ENCODE measurements at regions not wholly inside any gene's neighbourhood (a gene's known extent, or its start where the extent isn't known, plus 50 kb on each side); places are given as distances from the start of the nearest gene placed in this dataset.
"Not testable (repeated sequence)": the region's sequence is repeated elsewhere in the genome, so short reads cannot be mapped to it uniquely, and the experiment has no call there.

GRCh38 chr3:176310641-176311040, 886.6 kb downstream of the TBL1XR1 start:
- no peak for DNase-seq

GRCh38 chr3:176302271-176302670, 895.0 kb downstream of the TBL1XR1 start:
- DNase-seq: no peak

GRCh38 chr3:176296066-176296597, 901.1 kb downstream of the TBL1XR1 start:
- DNase-seq: no peak

DNA sequence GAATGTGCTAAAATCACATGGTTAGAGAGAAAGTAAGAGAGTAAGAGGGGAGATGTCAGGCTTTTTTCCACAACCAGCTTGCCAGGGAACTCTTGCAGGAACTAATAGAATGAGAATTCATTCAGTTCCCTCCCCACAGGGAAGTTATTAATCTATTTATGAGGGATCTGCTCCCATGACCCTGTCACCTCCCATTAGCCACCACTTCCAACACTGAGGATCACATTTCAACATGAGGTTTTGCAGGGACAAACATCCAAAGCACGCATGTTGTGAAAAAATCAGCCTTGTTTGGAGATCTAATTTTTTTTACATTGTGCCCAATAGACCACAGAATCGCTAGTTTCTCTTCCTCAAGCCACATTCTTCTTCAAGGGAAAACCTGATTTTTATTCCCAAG, 904.0 kb downstream of the TBL1XR1 start:
- no peak for DNase-seq

GRCh38 chr3:176286476-176287085, 910.7 kb downstream of the TBL1XR1 start:
- DNase-seq: no peak

DNA sequence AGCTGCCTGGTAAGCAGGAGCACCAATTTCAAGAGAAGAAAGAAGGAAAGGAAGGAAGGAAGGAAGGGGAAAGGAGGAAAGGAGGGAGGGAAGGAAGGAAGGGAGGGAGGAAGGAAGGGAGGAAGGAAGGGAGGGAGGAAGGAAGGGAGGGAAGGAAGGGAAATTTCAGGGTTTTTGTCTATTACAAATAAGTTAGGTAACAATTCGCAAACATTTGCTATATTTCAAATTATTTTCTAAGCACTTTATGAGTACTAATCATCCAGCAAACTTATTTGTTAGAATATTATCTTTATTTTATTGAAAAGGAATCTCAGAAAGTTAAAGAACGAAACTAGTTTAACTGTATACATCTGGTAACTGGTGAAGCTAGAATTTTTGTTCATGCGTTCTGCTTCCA, 921.7 kb downstream of the TBL1XR1 start:
- DNase-seq: no peak

DNA sequence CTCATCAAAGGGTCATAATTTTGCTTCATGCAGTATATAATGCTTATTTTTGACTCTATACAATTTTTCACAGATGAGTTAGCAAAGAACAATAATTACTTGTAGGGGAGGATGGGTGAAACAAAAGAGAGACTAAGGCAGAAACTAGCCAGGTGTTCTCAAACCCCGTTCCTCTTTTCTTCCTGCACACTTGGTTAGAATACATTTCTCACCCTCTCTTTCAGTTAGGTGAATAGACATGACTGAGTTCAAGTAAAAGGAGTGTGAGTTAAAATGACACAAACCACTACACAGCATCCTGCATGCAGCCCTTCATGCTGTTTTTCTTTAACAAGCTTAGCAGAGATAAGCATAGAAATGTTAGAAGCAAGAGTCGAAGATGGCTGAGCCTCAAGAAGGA, 922.2 kb downstream of the TBL1XR1 start:
- no peak for DNase-seq

- no peak for DNase-seq
These were observed 923.1 kb downstream of the TBL1XR1 start for GRCh38 chr3:176274161-176274560.

DNA sequence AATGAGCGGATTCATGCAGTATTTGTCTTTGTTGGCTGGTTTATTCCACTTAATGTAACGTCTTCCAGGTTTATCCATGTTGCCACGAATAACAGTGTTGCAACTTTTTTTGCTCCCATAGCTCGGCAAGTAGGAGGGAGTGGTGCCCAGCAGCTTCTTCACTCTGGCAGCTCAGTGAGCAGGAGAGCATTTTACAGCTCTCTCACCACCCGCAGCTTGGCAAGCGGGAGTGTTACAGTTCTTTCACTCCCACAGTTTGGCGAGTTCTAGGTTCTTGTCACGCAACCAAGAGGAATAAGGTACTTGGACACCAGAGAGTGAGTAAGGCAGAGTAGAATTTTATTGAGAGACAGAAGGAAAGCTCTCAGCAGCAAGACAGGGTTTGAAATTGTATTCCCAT, 935.2 kb downstream of the TBL1XR1 start:
- DNase-seq: no peak

DNA sequence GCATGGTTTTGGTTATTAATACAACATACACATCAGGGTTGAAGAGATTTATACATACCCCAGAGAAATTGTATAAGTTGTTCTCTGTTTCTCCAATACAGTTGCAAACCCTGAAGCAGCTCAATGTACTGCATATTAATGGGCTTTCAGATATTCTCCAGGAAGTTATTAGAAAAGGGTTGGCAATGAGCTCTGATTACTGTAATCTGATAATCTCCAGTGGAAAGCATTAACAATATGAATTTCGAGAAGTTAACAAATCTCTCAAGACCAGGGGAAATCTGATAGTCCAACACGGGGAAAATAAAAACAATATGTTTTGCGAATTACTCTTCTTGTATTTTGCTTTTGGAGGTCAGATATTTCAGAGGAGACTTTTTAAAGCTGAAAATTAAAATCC, 950.1 kb downstream of the TBL1XR1 start:
- DNase-seq: no peak

- DNase-seq: no peak
These were observed 977.3 kb downstream of the TBL1XR1 start for GRCh38 chr3:176219970-176220369.

- no peak for DNase-seq
These were observed 982.5 kb downstream of the TBL1XR1 start for GRCh38 chr3:176214758-176215157.

GRCh38 chr3:176213314-176213713, 984.0 kb downstream of the TBL1XR1 start:
- not testable (repeated sequence) for DNase-seq

DNA sequence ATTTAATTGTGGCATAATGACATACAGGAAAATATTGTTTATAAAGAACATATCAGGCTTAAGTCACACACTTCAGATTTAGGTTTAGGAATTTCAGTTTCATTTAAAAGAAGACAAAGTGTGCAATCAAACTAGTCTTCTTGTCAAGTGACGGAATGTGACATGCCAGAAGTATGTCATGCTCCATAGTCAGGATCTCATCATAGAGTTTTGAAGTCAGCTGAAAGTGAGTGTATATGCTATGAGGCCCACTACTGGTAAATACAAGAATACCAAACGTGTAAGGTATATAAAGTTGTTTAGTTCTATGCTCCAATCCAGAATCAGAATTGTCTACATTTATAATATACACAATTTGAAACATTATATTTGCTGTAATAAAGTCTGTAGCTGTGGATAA, 988.4 kb downstream of the TBL1XR1 start:
- no peak for DNase-seq

DNA sequence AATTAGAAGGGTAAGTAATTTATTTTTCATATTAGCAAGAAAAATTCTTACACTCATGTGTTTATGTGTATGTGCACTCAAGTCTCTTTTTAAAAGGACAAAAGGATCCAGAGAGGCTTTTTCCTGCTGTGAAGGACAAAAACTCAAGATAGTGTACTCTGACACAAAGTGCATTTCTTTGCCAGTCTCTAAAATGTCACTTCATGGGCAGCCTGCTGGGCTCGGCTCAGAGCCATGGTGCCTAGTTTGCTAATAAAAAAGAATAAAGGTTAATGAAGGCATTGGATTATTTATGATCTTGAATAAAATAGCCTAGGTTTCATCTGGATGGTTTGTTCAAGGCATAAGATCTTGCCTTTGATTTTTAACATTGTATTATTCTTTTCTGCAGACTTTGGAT, 989.0 kb downstream of the TBL1XR1 start:
- DNase-seq: no peak

DNA sequence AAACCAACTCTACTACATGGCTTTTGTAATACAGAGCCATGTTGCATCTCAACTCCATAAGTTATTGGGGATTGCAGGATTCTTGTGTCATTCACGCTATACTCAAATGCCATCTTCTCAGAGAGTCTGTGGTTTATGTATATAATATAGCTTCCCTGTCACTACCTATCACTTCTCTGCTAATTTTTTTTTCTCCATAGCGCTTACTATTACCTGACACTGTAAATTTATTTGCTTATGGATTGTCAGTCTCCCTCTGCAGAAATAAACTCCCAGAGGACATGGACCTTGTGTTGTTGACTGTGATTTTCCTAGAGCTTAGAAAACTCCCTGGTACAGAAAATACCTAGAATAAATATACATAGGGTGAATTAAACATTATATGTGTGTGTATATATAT, 990.5 kb downstream of the TBL1XR1 start:
- no peak for DNase-seq

DNA sequence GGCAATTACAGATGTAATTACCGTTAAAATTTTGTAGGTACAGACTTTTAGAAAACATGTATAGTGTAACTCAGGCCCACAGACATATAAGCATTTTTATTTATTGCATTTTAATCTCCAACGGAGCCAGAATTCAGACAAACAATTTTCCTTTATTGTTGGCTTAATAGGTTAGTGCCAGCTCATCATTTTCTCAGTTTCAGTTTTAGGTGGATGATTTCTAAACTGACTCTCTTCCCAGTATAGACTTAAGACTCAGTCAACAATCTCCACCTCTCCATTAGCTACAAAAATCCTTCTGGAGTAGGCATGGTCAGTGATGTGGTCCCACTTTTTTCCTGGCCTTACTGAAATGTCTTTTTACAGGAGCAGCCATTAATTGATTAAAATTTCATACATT, 994.6 kb downstream of the TBL1XR1 start:
- DNase-seq: no peak

DNA sequence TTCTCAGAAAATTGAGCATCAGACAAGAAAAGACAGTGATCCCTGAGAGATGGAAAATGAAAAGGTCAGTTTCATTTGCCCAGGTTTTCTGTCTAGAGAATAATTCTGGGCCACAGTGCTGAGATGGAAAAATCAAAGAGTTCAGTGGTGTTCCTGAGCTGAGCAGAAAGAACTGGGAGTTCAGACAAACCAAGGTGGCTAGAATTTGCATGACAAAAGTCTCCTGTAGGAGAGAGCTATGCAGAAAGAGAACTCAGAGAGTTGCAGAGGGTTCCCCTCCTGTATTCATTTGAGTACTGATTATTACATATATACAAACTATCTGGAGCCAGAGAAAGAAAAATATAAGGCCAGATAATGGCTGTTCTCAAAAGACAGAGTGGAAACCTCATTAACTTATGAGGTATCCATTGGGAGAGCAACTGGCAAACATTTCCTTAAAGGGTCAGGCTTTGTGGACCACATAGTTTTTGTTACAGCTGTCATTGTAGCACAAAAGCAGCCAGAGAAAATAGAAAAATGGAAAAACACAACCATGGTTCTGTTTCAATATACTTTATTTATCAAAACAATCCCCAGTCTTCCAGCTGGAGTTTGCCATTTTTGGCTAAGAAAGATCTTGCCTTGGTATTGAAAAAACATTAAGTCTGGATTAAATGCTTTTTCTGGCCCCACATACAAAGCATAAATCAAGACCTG, 1004.1 kb downstream of the TBL1XR1 start:
- no peak for DNase-seq

DNA sequence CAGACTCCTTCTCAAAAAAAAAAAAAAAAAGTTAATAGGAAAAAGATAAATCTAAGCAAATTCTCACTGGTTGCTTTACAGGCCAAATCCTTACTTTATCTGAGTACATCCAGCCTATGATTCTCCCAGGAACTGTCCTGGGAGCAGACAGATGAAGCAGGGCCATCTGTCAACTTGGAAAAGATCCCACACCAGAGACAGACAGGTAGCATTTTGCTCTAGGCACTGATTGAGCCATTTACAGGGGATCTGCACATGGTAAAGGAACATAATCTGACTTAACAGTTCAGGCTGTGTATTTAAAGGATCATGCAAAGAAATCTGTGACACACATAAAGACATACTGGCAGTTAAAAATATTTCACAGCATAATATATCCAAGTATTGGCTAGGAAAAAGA, 1006.5 kb downstream of the TBL1XR1 start:
- DNase-seq: no peak

DNA sequence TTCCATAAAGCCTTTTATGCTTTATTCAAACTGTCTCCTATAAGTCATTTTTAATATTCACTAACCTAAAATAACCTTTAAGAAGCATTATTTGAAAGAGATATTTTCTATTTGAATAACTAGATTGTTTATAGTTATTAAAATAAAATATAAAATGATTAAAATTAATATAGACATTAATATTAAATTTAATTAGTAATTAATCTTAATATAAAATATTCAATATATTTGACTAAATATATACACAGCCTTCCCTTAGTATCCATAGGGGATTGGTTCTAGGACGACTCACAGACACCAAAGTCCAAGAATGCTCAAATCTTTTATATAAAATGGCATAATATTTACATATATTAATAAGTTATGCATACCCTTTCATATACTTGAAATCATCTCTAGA, 1014.1 kb downstream of the TBL1XR1 start:
- no peak for DNase-seq

DNA sequence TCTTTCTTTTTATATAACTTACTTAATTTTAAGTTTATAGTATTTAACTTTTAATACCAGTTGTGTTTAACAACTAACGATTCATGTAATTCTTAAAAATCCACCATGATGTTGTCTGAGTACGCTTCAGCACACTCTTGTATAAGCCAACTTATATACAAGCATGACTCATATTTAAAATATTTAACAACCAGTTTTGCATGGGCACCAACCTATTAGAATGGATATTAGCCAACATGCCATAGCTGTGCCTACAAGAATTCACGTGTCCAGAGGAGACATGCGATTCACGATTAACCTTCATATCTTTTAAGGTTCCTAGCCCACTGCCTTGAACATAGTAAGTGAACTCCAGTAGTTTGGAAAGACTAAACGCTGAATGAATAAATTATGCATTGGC, 1023.2 kb downstream of the TBL1XR1 start:
- DNase-seq: no peak

DNA sequence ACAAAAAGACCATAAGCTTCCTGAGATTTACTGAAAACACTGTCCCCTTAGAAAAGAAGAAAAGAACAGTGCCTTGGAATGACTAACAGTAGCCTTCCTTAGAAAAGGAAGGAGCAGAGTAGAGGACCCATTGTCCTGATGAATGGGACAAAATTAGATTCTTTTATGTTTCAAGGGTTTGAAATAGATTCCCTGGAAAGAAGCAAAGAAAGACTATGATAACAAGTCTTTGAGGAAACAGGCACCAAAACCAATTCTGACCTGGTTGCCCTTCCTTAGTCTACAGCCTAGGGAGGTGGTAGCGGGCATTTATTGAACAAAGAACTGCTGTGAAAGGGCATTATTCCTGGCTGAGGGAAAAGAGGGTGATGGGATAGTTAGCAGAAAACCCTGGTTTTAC, 1024.8 kb downstream of the TBL1XR1 start:
- no peak for DNase-seq

GRCh38 chr3:176167272-176167671, 1030.0 kb downstream of the TBL1XR1 start:
- DNase-seq: no peak

DNA sequence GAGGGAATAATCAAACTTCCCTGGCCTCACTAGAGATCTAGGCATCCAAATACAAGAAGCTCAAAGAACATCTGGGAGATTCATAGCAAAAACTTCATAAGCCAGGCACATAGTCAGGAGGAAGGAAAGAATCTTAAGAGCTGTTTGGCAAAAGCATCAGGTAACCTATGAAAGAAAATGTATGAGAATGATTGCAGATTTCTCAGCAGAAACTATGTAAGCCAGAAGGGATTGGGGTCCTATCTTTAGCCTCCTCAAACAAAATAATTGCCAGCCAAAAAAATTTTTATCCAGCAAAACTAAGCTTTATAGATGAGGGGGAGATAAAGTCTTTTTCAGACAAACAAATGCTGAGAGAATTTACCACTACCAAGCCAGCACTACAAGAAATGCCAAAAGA, 1036.3 kb downstream of the TBL1XR1 start:
- no peak for DNase-seq

DNA sequence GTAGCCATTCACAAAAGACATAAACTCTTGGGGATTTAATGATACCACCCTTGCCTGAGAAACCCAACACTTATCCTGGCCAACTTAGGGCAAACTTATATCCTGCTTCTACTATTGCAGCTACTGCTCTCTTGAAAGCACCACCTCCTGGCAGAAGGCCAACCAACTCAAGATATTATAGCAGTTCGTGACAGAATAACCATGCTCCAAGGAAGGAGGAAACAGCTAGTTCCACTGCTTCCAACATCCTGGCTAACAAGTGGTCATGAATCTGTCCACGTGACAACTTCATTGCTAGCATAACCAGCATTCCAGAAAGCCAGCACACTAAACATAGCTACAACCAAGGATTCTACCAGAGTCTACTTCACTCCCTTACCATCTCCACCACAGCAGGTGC, 1037.5 kb downstream of the TBL1XR1 start:
- DNase-seq: no peak

Data from activated effector memory CD4-positive, alpha-beta T cell treated with Interleukin-2 at 50 U/mL for 16 hours (primary cell).